ENCODE measurements at regions not wholly inside any gene's neighbourhood (a gene's known extent, or its start where the extent isn't known, plus 50 kb on each side); places are given as distances from the start of the nearest gene placed in this dataset.

DNA sequence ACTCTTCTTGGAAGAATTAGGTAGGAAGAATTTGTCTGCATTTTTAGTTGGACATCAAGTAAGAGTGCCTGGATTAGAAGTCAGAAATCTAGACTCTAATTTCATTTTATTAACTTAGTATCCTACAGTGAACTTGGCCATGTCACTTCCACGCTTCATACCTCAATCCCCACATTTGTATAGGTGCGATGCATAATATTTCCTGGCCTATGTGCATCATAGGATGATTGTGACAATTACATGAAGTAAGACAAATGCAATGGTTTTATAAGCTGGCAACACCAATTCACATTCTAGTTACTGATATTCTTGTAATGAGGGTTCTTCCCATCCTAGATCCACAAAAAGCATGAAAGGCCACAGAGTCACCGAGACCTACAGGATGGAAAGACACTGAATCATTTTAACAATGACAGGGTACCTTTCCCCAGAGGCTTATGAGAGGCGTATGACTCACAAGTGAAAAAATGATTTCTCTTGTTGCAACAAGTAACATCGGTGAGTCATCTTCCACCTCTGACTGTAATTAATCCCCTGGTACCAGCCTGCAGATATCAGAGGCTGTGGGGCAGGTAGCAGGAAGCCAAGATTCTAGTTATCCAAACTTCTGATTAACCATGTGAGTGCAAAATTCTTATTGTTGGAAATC lies 56.0 kb upstream of the OR5AK2 start:
- no peak for DNase-seq

DNA sequence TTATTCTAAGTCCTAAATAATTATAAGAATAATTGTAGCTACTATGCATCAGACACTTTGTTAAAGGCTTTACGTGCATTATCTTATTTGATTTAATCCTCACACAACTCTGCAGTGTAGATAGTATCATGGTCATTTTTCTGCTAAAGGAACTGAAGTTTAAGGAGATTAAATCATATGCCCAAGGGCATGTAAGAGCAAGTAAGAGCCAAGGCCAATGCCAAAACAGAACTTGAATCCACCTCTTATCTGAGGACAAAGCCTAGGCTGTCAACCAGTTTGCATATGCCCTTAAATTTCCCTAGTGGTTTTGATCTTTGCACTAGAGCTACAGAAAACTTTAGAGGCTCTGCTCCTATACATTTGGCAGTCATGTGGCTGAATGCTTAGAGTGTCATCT lies 65.6 kb upstream of the OR5AK2 start:
- no peak for DNase-seq

DNA sequence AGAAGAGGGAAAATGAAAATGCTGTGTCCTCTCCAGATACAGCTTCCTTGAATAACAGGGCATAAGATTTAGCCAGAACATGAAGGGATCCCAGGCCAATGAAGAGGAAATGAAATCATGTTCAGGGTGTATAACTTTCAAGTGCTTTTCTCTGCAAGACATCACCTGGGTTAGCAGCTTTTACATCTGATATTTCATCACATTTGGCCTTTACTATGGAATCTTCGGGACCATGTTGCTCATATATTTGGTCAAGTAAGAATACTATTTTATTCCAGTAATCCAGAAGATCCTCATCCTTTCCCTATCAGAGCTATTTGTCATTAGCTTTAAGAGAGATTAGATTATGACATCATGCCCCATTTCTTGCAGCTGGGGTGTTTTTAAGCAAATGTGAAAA lies 66.3 kb upstream of the OR5AK2 start:
- no peak for DNase-seq

DNA sequence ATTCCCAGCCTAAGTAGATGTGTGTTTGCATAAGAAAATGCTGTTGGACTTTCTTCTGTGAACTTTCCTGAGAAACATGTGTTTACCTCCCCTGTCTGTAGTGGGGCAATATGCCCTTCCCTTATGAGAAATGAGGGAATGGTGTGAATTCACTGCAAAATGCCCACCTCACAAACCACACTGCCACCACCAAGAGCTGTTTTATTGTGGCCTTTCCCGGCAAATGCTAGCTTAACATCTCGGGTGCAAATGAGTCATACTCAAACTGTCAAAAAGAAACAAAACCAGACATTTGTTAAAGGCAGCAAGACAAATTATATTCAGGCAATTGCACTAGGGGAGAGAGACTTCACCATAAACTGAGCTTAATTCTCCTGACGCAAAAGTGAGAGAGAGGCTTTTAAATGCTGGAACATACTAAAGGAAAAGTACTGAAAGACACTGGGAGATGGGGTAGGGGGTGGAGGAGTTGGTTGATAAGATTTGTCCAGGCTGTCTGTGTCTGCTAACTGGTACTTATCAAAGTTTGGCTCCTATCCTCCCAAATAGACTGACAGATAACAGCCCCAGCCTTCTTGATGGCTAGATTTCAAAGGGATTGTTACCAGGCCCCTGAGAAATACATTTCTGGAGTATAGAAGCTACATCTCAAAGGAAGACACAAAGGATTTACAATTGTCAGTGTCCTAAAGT lies 70.9 kb upstream of the OR5AK2 start:
- DNase-seq = no peak

DNA sequence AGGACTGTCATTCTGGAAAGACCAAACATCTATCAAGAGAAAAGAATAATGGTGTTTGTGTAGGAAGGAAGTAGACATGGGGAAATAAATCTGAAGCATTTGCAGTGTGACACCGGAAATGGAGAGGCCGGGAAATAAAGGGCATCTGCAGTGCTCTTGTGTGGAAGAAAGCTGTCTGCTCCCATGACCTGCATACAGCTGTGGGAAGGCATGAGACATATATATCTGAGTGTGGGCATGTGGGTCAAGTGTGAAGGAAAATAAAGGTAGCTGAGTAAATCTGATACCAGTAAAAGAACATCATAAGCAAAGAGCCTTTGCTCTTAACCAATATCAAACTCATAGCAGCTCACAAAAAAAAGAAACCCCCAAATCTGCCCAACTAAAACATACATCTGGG lies 72.1 kb upstream of the OR5AK2 start:
- DNase-seq = no peak

DNA sequence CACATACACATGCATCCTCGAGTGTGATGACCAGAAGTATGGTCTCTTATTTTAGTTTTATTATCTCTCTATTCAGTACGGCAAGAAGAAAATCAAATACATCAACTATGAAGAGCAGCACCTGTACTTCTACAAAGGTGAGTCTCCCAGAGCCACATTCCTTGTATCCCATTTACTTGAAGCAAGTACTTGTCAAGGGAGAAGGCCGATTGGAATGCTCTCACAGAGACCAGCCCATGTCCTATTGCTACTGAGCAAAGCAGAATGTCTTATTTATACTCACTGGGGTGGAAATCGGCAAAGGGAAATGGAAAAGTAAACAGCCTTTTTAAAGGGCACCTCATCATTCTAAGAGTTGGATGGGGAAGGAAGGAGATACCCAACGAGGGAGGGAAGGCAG lies 72.6 kb upstream of the OR5AK2 start:
- no peak for DNase-seq

DNA sequence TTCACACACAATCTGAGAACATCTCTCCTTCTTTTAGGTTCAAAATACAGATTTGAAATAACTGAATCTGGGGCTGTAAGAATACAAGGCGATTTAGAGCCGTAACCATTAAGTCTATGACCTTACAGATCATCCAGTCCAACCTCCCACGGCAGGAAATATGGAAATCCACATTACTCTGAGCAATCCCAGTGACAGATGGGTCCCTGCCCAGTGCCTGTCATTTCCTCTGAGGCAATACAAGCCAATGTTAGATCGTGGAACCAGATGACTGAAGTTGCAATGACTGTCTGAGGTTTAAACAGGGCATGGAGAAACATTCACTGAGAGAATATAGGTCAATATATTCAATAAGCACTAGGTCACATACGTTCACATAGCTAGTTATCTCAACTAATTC lies 77.4 kb upstream of the OR5AK2 start:
- no peak for DNase-seq

DNA sequence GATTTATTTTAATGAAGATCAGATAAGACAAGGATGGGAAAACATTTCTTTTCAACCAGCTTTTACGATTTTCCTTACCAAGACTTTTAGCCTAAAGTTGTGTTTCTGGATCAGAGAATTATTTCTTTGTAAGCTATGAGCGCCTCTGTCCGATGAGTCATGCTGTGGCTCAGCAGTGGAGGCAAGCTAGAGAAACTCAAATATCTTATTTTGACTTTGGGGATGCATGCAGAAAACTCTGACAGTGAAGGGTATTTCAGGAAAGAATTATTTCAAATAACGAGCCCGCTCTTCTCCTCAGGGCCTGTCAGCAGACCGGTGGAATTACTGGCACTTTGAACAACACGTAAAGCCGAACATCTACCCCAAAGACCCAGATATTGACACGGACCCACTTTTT lies 77.9 kb upstream of the OR5AK2 start:
- DNase-seq = no peak

DNA sequence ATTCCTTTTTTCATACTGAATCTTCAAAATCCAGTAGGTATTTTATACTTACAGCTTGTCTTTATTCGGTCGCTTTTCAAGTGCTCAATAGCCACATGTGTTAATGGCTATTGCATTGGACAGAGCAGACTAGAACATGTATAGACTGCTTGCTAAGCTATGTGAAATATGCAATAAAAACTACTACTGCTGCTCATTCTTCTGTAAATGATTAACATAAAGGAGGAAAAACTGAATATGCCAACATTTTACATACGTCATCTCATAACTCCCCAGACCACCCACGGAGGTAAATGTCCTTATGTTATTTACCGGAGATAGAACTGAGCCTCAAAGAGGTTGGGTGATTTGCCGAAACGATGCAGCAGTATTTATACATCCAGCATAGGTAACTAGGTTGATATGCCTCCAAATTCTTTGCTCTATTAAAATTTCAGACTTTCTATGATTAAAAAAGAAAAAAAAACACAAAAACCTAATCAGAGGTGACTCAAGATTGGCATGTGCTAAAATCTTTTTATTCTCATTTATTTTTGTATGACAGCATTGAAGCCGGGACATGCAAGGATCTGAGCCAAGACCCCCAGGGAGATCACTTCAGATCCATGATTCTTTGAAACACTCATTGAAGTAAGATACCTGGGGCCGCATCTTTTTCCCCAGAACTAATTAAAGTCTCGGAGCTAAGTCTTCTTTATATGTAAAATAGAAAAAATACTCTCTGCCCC lies 78.5 kb upstream of the OR5AK2 start:
- no peak for DNase-seq

DNA sequence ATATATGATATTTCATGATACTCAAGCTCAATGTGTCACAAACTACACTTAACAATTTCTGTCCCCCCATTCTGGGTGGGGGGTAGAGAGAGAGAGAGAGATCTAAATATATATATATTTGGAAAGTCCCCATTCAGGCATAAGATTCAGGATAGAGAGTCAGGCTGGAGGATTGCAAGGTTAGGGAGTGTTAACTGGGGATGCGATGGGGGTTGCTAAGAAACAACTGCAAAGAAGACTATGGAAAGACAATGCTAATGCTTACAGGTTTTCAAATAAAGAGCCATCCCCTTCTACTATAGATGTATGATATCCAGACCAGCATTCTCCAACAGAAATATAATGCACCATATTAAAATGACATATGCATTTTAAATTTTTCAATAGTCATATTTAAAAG lies 79.2 kb upstream of the OR5AK2 start:
- DNase-seq = no peak

DNA sequence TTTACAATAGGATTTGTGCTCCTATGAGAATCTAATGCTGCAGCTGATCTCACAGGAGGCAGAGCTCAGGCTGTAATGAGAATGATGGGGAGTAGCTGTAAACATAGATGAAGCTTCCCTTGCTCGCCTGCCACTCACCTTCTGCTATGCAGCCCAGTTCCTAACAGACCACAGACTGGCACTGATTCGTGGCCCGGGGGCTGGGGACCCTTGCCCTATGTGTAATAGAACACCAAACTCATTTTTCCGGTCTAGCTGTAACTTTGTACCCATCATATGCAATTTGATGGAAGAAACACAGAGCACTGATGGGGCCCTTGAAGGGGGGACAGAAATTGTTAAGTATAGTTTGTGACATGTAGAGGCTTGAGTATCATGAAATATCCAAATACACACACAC lies 79.6 kb upstream of the OR5AK2 start:
- no peak for DNase-seq

DNA sequence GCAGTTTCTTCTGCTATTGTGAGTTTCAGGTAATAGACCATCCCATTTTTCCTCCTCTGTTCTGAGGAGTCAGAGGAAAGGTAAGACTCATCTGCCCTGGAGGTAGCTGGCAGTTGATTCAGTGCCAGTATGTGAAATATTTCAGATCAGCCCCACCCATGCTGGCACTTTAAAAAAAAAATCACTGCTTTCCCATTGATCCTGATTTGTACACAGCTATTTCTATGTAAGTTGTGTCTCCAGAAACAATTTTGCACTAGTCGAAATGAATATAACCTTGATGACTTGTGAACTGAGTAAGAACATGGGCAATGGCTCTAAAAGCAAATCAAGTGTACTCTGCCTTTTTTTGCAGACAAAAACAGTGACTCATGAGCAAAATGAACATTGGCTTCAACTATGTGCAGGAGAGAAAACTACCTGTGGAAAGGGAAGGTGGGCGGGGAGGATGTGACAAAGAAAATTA lies 82.0 kb upstream of the OR5AK2 start:
- DNase-seq = no peak

DNA sequence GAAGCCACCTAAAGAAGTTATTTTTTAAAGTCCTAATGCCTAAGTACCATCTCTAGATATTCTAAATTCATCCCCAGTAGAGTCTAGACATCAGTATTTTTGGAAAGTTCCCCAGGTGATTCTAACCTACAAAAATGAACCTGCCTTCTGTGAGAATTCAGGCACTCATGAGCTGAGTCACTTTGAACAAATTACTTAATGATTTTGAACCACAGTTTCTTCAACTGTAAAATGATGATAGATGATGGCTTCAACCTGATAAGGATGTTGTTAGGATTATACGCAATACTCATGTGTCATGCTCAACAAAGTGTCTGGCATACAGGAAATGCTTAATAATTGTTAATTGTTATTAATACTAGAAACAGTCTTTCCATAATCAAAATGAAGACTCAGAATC lies 82.8 kb upstream of the OR5AK2 start:
- DNase-seq = no peak

DNA sequence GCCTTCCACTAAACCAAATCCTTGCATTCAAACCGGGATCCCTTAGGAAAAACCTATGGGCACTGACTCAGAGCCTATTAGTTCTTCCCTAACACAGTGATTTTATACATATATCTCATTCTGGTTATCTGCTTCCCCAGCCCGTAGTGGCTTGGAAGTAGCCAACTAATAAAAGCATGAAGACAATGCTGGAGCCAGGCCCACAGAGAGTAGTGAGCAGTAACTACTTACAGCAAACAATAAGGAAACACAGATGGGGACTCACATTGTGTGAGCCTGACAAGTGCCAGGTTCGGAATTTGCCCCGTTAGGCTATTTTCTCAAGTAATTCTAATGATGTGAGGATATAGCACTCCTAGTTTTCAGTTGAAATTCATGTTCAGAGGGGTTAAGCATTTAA lies 83.3 kb upstream of the OR5AK2 start:
- DNase-seq = no peak

DNA sequence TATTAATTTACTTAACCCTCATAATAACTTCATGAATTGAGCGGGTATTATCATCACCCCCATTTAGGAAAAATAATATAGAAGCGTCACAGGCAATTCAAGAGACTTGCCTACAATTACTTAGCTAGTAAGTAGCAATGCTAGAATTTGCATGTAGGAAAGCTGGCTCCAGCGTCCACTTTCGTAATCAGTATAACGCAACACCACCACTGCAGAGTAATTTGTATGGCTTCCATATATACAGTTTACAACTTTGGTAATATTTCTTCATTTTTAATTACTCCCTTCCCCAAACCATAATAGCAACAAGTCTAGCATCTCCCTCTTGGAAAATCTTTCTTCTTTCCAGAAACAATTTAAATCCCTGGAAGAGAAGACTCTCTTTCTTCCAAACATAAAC lies 89.9 kb upstream of the OR5AK2 start:
- DNase-seq = no peak

DNA sequence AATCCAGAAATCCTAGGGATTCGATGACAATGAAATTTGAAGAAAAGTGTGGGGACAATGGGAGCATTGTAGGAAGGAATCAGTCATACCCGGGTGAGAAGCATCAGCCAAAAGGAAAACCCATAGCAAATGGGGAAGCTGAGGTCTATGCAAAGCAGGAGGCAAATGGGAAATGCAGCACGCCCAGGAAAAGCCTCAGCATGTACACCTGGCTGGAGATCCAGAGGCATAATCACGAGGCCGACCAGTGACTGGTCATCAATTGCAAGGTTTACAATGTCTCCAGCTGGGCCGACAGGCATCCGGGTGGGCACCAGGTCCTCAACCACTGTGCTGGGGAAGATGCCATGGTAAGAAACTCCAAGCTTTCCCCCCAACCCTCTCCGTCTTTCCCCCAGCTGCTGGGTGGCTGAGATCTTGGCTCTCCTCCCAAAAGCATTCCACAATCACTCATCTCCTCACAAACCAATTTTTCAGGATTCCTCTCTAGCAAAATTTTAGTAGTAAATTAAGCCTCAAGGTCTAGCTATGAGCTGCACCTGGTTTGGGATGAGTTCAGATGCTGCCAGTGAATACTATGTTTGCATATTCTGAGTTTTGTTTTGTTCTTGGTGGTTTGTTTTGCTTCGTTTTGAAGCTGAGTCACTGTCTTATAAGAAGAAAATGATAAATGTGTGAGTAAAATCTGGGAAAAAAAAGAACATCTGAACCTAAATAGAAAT lies 98.0 kb upstream of the OR5AK2 start:
- DNase-seq = no peak

DNA sequence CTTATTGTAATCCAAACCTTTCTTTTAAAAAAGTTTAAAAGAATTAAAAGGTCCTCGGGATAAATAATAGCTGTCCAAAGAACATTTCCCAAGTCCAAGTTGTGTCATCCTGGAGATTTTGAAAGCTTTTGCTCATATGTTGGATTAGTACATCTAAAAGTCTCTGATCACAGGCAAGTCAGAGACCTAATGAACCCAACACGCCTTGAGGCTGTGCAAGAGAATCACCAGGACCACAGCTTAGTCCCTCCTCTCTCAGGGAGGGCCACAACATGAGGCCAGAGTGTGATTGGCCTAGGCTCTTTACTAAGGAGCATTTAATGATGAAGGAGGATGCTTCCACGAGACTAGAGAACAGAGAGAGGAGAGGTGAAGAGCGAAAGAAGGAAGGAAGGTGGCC lies 98.7 kb upstream of the OR5AK2 start:
- no peak for DNase-seq

DNA sequence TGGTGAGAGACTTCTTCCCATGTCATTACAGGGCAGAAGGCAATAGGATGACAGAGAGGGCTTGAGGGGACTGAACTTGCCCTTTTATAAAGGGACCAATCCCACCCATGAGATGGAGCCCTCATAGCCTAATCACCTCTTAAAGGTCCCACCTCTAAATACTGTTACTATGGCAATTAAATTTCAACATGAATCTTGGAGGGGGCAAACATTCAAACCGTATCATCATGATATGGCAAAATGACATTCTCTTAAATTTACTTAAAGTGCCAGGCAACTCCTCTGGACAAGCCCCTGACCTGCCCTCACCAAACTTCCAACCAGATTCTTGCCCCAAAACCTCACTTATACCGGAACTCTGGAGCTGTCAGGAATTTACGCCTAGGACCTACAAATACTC lies 100.8 kb upstream of the OR5AK2 start:
- no peak for DNase-seq

DNA sequence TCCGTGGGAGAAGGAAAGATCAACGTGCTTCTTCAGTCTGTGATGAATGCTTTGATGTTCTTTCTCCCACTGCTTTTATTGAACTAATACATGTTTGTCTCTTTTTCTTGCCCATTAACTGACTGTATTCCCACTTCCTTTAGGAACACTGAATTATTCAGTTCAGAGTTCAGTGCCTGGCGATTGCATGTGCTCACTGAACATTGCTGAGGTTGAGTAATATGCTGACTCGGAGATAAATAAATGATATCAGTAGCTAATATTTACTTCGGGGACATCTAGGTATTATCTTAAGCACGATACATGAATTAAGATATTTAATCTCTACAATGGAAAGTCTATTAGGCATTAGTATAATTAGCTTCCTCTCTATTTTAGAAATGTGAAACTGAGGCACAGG lies 102.3 kb upstream of the OR5AK2 start:
- no peak for DNase-seq

DNA sequence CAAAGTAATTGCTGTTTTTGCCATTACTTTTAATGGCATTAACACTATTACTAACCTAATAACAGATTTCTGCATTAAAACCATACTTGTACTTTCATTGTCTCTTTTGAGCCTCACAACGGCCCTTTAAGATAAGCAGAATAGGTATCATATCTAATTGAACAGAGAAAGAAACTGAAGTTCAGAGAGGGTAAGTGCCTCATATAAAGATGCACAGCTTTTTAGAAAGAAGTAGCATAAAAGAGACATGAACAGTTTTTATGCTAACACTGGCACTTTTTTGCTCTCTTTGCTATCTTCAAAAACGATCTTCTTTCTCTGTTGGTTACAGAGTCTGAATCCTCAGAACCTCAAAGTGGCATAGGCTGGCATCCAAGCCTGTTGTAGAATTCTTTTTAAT lies 102.9 kb upstream of the OR5AK2 start:
- DNase-seq = no peak

DNA sequence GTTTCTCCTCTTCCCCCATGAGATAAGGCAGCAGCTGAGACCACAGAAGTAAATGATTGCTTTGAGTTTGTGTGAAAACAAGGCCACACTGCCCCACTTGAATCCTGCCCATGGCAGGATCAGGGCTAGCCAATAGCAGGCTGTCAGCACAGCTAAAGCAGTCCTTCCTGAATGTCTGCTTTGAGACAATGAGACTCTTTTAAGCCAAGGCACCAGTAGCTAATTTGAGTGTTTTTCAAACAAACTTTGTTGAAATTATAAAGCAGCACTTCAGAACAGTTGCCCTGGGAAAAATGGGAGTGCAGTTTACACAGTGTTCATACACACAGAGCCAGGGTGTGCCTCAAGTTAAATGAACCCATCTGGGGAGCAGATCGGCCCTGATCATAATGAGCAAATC lies 103.5 kb upstream of the OR5AK2 start:
- DNase-seq = no peak

DNA sequence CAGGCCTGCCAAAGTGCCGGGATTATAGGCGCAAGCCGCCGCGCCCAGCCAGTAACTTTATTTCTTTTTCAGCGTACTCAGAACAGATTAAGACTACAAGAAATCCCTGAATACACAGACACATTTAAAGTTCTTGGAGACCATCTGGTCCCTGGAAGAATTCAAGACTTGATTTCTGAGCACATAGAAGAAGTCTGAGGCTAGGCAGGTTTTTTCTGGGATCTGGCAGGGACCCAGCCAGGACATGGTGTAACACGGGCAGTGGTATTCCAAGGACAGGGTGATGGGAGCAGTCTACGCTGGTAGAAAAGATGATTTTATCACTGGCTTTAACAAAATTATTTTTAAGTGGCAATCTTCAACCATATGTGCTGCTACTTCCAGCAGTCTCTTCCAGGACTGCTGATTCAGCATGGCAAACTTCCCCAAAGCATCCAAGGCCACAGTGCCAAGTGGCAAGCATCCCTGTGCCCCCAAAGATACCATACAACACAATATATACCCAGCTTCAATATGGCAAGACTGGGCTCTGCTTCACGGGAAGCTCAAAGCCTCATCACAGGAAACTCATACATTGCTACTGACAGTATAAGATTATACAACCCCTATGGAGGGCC lies 105.2 kb upstream of the OR5AK2 start:
- DNase-seq = no peak

DNA sequence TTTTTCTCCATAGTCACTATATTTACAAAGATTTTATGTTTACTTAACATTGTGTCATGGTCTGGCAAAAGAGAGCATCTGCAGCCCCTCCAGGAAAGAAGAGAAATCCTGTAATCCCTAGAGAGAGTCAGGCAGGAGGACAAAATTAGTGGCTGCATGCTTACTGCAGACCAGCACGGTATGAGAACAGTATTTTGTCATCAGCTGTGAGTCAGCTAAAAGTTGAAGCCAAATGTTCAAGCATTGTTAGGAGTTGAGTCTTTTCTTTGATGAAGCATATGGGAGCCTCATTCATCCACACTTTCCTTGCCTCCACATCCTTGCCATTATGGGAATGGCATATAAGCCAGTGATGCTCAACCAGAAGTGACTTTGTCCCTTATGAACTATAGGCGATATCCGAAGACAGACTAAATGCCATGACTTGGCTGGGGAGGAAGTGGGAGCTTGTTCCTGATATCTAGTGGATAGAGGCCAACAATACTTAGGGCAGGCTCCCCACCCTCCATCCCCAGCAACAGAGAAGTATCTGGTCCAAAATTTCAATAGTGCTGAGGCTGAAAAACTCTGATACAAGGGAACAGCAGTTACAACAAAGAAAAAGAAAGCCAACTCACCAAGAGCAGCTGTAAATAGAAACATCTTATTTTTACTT lies 112.0 kb upstream of the OR5AK2 start:
- no peak for DNase-seq

Data from NCI-H345 (cell line).